CD8-positive, alpha-beta memory T cell (primary cell): ENCODE measurements at regions not wholly inside any gene's neighbourhood (a gene's known extent, or its start where the extent isn't known, plus 50 kb on each side); places are given as distances from the start of the nearest gene placed in this dataset.
"Not testable (repeated sequence)": the region's sequence is repeated elsewhere in the genome, so short reads cannot be mapped to it uniquely, and the experiment has no call there.

Experiments
- CTCF ChIA-PET: fragments of 350-600 bp; sonication (Branson Sonifier 250); formaldehyde crosslinking; loops from one replicate; lab custom pipeline; 2021; ENCODE audit warnings: antibody characterized with exemption; lab: Charles Lee
- POLR2A ChIA-PET: fragments of 350-600 bp; sonication (Branson Sonifier 250); formaldehyde crosslinking; loops from one replicate; lab custom pipeline; 2021; ENCODE audit warnings: antibody characterized with exemption; lab: Charles Lee
- DNase-seq, 5 donors: peaks; one replicate each; pipeline versions ENCODE4 v3.0.0 to v3.0.0-alpha.2; 2020 to 2022; ENCODE audit warnings: mixed read lengths in 1 of 5
- H3K27ac ChIP-seq: one replicate; pipeline ENCODE4 v1.7.0; 2013; ENCODE audit warnings: low read depth, mild to moderate bottlenecking, low read length, moderate library complexity
- H3K27me3 ChIP-seq: 2 replicates; pipeline ENCODE4 v1.7.0; 2013; ENCODE audit warnings: low read length, mild to moderate bottlenecking; ENCODE audit not compliant: insufficient read depth, poor library complexity, severe bottlenecking
- H3K36me3 ChIP-seq: 2 replicates; pipeline ENCODE4 v1.7.0; 2013; ENCODE audit warnings: mild to moderate bottlenecking, low read length, moderate library complexity; ENCODE audit not compliant: insufficient read depth
- H3K4me1 ChIP-seq: 2 replicates; pipeline ENCODE4 v1.7.0; 2013; ENCODE audit warnings: mild to moderate bottlenecking, low read length, moderate library complexity; ENCODE audit not compliant: insufficient read depth
- H3K4me3 ChIP-seq: 2 replicates; pipeline ENCODE4 v1.7.0; 2013; ENCODE audit warnings: mild to moderate bottlenecking, low read length
- H3K9me3 ChIP-seq: 2 replicates; pipeline ENCODE4 v1.7.0; 2013; ENCODE audit warnings: mild to moderate bottlenecking, low read length
- H3K27ac Mint-ChIP-seq, 8 donors: one replicate each; pipeline ENCODE4 v1.8.0; 2020 to 2021; ENCODE audit warnings: mixed read lengths in 8 of 8, mild to moderate bottlenecking in 6 of 8, inconsistent platforms in 3 of 8, moderate library complexity in 3 of 8
- H3K27me3 Mint-ChIP-seq, 2 donors: one replicate each; pipeline ENCODE4 v1.8.0; 2020 to 2021; ENCODE audit warnings: mixed read lengths in 2 of 2, mild to moderate bottlenecking in 1 of 2, moderate library complexity in 1 of 2
- H3K36me3 Mint-ChIP-seq, 3 donors: one replicate each; pipeline ENCODE4 v1.8.0; 2020 to 2021; ENCODE audit warnings: mixed read lengths in 3 of 3, inconsistent platforms in 1 of 3, mild to moderate bottlenecking in 1 of 3
- H3K4me1 Mint-ChIP-seq, 3 donors: one replicate each; pipeline ENCODE4 v1.8.0; 2020 to 2021; ENCODE audit warnings: mixed read lengths in 3 of 3, inconsistent platforms in 1 of 3, mild to moderate bottlenecking in 1 of 3
- H3K4me3 Mint-ChIP-seq, 7 donors: one replicate each; pipeline ENCODE4 v1.8.0; 2020 to 2021; ENCODE audit warnings: mixed read lengths in 7 of 7, mild to moderate bottlenecking in 6 of 7, moderate library complexity in 4 of 7, inconsistent platforms in 2 of 7
- H3K9me3 Mint-ChIP-seq, 5 donors: one replicate each; pipeline ENCODE4 v1.8.0; 2020 to 2022; ENCODE audit warnings: mixed read lengths in 5 of 5, mild to moderate bottlenecking in 3 of 5, moderate library complexity in 2 of 5, inconsistent platforms in 1 of 5

DNA sequence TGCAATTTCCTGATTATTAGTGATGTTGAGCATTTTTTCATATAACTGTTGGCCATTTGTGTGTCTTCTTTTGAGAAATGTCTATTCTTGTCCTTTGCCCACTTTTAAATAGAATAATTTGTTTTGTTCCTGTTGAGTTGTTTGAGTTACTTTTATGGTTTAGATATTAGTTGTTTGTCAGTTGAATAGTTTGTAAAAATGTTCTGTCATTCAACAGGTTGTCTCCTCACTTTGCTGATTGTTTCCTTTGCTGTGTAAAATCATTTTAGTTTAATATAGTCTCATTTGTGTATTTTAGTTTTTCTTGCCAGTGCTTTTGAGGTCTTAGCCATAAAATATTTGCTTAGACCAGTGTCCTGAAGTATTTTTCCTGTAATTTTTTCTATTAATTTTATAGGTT, 181.8 kb upstream of the GLRA2 start:
- Histone ChIP-seq H3K4me1 (no peaks in the 10 kb centered on the region), H3K4me3 (no peak overlapping the region), H3K27ac (no peak overlapping the region), H3K36me3 (no peaks in the 10 kb centered on the region), H3K9me3 (no peaks in the 10 kb centered on the region), H3K27me3 (no peaks in the 10 kb centered on the region)
- no peak overlapping the region for H3K4me3 Mint-ChIP-seq
- CTCF ChIA-PET: no interaction called here
- no peaks in the 10 kb centered on the region for H3K36me3 Mint-ChIP-seq
- H3K27ac Mint-ChIP-seq: no peak overlapping the region
- DNase-seq: no peak
- peaks cover 0 to 4% of the 10 kb centered on the region in 2 donors for H3K27me3 Mint-ChIP-seq
- peaks cover 0 to 6% (median 4%) of the 10 kb centered on the region in 5 donors for H3K9me3 Mint-ChIP-seq
- H3K4me1 Mint-ChIP-seq: no peaks in the 10 kb centered on the region
- POLR2A ChIA-PET: no interaction called here

DNA sequence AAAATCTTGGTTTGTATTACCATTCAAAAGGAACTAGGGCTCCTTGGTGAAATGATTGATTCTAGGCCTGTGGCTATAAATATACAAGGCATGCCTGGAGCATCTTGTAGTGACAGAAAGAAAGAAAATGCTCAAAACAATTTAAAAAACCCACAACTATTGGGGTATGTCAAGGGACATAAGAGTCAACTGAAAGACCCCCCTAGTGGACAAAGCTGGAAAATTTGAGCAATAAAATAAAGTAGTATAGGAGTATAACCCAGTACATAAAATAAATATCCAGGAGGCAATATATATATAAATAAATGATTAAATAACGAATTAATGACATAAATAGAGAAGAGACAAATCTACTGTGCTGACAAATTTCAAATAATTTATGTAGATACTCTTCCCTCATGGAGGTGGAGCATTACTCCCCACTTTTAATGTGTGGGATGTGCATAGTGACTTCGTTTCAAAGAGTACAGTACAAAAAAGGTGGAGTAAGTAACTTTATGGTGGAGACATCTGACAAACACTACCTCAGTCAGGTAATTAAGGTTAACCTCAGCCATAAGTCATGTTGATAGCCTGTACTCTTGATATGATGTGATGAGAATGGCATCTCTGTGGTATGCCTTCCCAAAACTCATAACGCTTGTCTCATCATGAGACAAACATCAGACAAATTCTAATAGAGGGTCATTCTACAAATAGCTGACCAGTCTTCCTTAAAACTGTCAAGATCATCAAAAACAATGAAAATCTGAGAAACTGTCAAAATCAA, 185.0 kb upstream of the GLRA2 start:
- H3K9me3 Mint-ChIP-seq: peaks cover 0 to 6% (median 3%) of the 10 kb centered on the region in 5 donors
- ChIA-PET POLR2A (no interaction called here), CTCF (no interaction called here)
- H3K27ac ChIP-seq: no peak overlapping the region
- no peaks in the 10 kb centered on the region for H3K27me3 ChIP-seq
- H3K4me1 Mint-ChIP-seq: no peaks in the 10 kb centered on the region
- H3K4me3 Mint-ChIP-seq: no peak overlapping the region
- H3K9me3 ChIP-seq: no peaks in the 10 kb centered on the region
- no peaks in the 10 kb centered on the region for H3K36me3 Mint-ChIP-seq
- H3K4me3 ChIP-seq: no peak overlapping the region
- H3K4me1 ChIP-seq: no peaks in the 10 kb centered on the region
- no peaks in the 10 kb centered on the region for H3K36me3 ChIP-seq
- peaks cover 0 to 4% of the 10 kb centered on the region in 2 donors for H3K27me3 Mint-ChIP-seq
- DNase-seq: no peak
- H3K27ac Mint-ChIP-seq: no peak overlapping the region

DNA sequence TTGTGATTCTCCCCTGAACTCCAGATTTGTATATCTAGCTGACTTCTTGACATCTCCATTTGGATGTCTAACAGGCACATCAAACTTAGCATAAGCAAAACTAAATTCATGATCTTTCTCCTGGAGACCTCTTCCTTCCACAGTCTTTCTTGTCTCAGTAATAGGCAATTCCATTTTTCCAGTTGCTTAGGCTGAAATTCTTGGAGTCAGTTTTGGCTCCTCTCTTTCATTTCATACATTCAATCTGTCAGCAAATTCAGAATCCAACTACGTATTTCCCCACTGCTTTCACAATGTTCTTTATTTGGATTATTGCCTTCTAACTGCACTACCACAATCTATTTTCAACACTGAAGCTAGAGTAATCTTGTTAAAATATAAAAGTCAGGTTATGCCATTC, 219.9 kb upstream of the GLRA2 start:
- H3K27ac Mint-ChIP-seq: no peak overlapping the region
- POLR2A ChIA-PET: no interaction called here
- peaks cover 0 to 2% (median 0%) of the 10 kb centered on the region in 5 donors for H3K9me3 Mint-ChIP-seq
- Histone ChIP-seq H3K36me3 (no peaks in the 10 kb centered on the region), H3K4me3 (no peak overlapping the region), H3K27me3 (no peaks in the 10 kb centered on the region), H3K27ac (no peak overlapping the region), H3K4me1 (no peaks in the 10 kb centered on the region), H3K9me3 (no peaks in the 10 kb centered on the region)
- peaks cover 0 to 3% of the 10 kb centered on the region in 2 donors for H3K27me3 Mint-ChIP-seq
- CTCF ChIA-PET: no interaction called here
- H3K36me3 Mint-ChIP-seq: no peaks in the 10 kb centered on the region
- no peaks in the 10 kb centered on the region for H3K4me1 Mint-ChIP-seq
- DNase-seq: no peak
- no peak overlapping the region for H3K4me3 Mint-ChIP-seq

- DNase-seq, H3K36me3 Mint-ChIP-seq, H3K27ac Mint-ChIP-seq, H3K4me1 Mint-ChIP-seq, POLR2A ChIA-PET, H3K9me3 ChIP-seq, H3K9me3 Mint-ChIP-seq, H3K4me1 ChIP-seq, H3K4me3 Mint-ChIP-seq, H3K4me3 ChIP-seq, H3K27ac ChIP-seq, H3K27me3 Mint-ChIP-seq, H3K36me3 ChIP-seq, CTCF ChIA-PET, H3K27me3 ChIP-seq: not testable (repeated sequence)
These were observed 220.4 kb upstream of the GLRA2 start for GRCh38 chrX:14308976-14309375.

DNA sequence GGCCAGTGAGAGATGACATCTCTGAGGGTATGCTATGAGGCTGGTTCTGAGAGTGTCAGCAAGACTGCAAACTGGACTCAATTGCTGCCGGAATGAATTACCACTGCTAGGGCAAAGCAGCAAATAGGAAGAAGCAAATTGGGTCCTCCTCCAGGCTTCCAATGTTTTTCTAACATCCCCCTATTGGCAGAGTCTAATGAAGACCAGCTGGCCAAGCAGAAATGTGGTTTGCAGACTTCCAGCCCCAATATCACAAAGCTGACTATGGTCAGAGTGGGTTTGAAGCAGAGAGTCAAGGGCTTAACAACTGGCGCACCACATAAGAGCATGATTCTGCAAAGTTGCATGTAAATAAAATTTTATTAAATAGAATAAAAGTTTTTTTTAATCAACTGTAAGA, 225.4 kb upstream of the GLRA2 start:
- Histone ChIP-seq H3K27ac (no peak overlapping the region), H3K36me3 (no peaks in the 10 kb centered on the region), H3K4me1 (no peaks in the 10 kb centered on the region), H3K9me3 (no peaks in the 10 kb centered on the region), H3K4me3 (no peak overlapping the region), H3K27me3 (no peaks in the 10 kb centered on the region)
- ChIA-PET POLR2A (no interaction called here), CTCF (no interaction called here)
- Mint-ChIP-seq H3K27ac (no peak overlapping the region), H3K4me3 (no peak overlapping the region), H3K27me3 (no peaks in the 10 kb centered on the region), H3K9me3 (peaks cover 0 to 4% (median 2%) of the 10 kb centered on the region in 5 donors), H3K4me1 (no peaks in the 10 kb centered on the region), H3K36me3 (no peaks in the 10 kb centered on the region)
- no peak for DNase-seq

GRCh38 chrX:14302561-14302960, 226.8 kb upstream of the GLRA2 start:
- H3K4me3 Mint-ChIP-seq, H3K4me1 Mint-ChIP-seq, H3K36me3 ChIP-seq: not testable (repeated sequence)

DNA sequence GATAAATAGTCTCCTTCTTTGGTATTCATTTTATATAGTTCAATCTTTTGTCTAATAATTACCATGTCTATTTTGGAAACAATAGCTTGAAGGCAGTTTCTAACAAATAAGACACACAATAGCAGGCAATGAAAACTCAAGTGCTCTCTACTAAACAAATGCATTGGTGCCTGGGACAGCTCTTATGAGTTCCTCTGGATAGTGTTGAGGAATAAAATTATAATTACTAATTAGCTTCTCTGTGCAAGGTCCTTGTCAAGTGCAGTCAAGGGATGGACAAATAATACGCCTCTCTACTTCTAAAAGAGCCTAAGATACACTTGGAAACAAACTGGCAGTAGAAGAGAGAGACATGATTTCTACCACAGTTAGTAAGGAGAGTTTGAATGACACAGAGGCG, 229.0 kb upstream of the GLRA2 start:
- H3K9me3 ChIP-seq: no peaks in the 10 kb centered on the region
- Mint-ChIP-seq H3K36me3 (no peaks in the 10 kb centered on the region), H3K9me3 (peaks cover 0 to 4% (median 2%) of the 10 kb centered on the region in 5 donors), H3K27me3 (no peaks in the 10 kb centered on the region), H3K27ac (no peak overlapping the region), H3K4me3 (no peak overlapping the region), H3K4me1 (no peaks in the 10 kb centered on the region)
- no peak overlapping the region for H3K4me3 ChIP-seq
- DNase-seq: no peak
- no peak overlapping the region for H3K27ac ChIP-seq
- no peaks in the 10 kb centered on the region for H3K27me3 ChIP-seq
- ChIA-PET POLR2A (no interaction called here), CTCF (no interaction called here)
- no peaks in the 10 kb centered on the region for H3K4me1 ChIP-seq
- H3K36me3 ChIP-seq: no peaks in the 10 kb centered on the region

More at GRCh38 chrX:14302561-14302960, 226.8 kb upstream of the GLRA2 start:
- CTCF ChIA-PET, H3K4me3 ChIP-seq, H3K4me1 ChIP-seq, POLR2A ChIA-PET, H3K27me3 Mint-ChIP-seq, H3K9me3 ChIP-seq, H3K36me3 Mint-ChIP-seq, H3K27me3 ChIP-seq, DNase-seq, H3K27ac ChIP-seq, H3K9me3 Mint-ChIP-seq, H3K27ac Mint-ChIP-seq: not testable (repeated sequence)

DNA sequence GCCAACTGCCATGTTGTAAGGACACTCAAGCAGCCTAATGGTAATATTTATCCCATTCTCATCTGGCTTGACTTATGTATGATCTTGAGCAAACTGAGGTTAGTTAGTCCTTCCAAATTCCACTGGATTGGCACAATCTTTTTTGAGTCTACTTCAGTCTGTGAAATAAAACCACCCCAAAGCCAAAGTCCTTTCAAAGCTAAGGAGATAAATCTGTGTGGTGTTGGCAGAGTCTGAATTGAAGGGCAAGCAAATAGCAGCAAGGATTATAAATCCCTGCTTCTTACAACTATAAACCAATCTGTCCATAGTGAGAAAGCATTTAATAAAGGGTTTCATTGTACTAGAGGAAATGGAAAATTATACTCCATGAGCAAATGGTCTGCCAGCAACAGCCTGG, 233.9 kb upstream of the GLRA2 start:
- H3K27ac Mint-ChIP-seq: no peak overlapping the region
- Histone ChIP-seq H3K9me3 (no peaks in the 10 kb centered on the region), H3K27ac (no peak overlapping the region), H3K4me1 (no peaks in the 10 kb centered on the region), H3K4me3 (no peak overlapping the region), H3K27me3 (no peaks in the 10 kb centered on the region), H3K36me3 (no peaks in the 10 kb centered on the region)
- peaks cover 0 to 2% of the 10 kb centered on the region in 2 donors for H3K27me3 Mint-ChIP-seq
- CTCF ChIA-PET: no interaction called here
- no peak overlapping the region for H3K4me3 Mint-ChIP-seq
- POLR2A ChIA-PET: no interaction called here
- H3K36me3 Mint-ChIP-seq: no peaks in the 10 kb centered on the region
- H3K9me3 Mint-ChIP-seq: peaks cover 0 to 3% (median under 1%) of the 10 kb centered on the region in 5 donors
- H3K4me1 Mint-ChIP-seq: no peaks in the 10 kb centered on the region
- no peak for DNase-seq
